H1 (cell line): ENCODE measurements at regions not wholly inside any gene's neighbourhood (a gene's known extent, or its start where the extent isn't known, plus 50 kb on each side); places are given as distances from the start of the nearest gene placed in this dataset.

Source experiments
- CREB1 ChIP-seq: IDR thresholded peaks from 2 replicates; pipeline ENCODE4 v1.6.1; 2012; ENCODE audit warnings: inconsistent platforms
- GABPA ChIP-seq: IDR thresholded peaks from 2 replicates; pipeline ENCODE4 v1.6.1; 2011; ENCODE audit warnings: mild to moderate bottlenecking, low read length, moderate library complexity, borderline replicate concordance; ENCODE audit not compliant: insufficient read depth

DNA sequence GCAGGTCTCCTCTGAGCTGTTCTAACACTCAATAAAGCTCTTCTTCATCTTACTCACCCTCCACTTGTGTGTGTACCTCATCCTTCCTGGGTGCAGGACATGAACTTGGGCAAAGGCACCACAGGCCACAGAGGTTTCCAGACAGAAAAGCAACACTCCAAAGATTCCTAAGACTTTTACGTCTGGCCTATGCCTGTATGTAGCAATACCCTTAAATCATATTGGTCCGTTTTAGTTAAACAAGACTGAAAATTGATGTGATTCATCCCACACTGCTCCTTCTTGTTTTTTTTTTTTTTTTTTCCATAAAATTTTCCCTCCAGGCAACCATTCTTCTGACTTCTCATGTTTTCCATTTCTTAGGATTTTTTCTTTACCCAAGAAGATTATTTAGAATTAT lies 404.3 kb downstream of the PID1 start:
- TF ChIP-seq CREB1 (no peak), GABPA (no peak)
